ENCODE measurements at regions not wholly inside any gene's neighbourhood (a gene's known extent, or its start where the extent isn't known, plus 50 kb on each side); places are given as distances from the start of the nearest gene placed in this dataset.

DNA sequence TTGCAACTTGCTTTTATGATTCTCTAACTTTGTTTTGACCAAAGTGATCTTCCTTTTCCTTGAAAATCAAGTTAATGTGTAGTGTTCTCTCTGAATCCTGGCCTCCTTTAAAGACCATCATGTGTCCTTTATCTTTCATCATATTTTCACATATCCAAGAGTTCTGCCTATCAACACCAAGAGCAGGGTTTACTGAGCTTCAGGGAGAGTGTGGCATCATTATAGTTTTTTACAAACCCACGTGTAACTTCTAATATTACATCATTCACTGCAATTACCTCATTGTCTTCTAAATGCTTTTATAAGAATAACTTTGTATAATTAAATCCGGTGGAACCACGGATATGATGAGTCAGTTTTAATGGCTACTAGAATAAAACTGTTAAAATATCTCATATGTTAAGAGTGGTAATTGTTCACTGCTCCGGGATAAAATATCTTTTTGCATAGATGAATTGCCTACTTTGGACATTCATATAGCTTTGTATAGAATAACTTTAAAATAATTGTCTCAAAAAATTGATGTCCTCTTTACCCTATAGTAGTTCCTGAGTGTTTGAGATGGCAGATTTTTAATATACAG lies 248.8 kb upstream of the GRM7 start:
- TF ChIP-seq, protein P1, sequence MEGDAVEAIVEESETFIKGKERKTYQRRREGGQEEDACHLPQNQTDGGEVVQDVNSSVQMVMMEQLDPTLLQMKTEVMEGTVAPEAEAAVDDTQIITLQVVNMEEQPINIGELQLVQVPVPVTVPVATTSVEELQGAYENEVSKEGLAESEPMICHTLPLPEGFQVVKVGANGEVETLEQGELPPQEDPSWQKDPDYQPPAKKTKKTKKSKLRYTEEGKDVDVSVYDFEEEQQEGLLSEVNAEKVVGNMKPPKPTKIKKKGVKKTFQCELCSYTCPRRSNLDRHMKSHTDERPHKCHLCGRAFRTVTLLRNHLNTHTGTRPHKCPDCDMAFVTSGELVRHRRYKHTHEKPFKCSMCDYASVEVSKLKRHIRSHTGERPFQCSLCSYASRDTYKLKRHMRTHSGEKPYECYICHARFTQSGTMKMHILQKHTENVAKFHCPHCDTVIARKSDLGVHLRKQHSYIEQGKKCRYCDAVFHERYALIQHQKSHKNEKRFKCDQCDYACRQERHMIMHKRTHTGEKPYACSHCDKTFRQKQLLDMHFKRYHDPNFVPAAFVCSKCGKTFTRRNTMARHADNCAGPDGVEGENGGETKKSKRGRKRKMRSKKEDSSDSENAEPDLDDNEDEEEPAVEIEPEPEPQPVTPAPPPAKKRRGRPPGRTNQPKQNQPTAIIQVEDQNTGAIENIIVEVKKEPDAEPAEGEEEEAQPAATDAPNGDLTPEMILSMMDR (IDR thresholded peaks at IDR 0.05): no peak
- no peak for DNase-seq (ENCODE audit: extremely low spot score, unreplicated experiment)
- no peaks in the 10 kb centered on the region for H3K4me1 Mint-ChIP-seq (ENCODE audit: unreplicated experiment)

DNA sequence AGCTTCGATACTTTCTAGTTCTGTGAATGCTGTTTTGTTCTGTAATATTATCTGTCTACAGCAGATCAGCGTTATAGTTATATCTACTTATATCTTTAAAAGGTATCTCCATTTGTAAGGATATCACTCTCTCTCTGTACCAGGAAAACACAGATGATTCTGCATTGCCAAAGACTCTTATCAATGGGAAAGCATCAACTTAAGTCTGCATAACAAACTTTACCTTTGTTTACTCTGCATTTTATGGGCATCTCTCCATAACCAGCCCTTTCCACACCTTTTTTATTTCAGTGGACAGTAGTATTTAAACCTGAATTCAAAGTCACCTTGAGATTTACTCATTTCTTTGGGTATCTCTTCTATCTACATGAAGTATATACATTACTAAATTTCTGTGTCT lies 238.7 kb upstream of the GRM7 start:
- TF ChIP-seq, protein P1 (IDR thresholded peaks at IDR 0.05): no peak

More for the DNA sequence above, 248.8 kb upstream of the GRM7 start:
- no peak overlapping the region for H3K4me3 Mint-ChIP-seq (ENCODE audit: unreplicated experiment)
- H3K27ac Mint-ChIP-seq (ENCODE audit: unreplicated experiment): no peak overlapping the region
- H3K9me3 Mint-ChIP-seq (ENCODE audit: unreplicated experiment): peaks cover 43% of the 10 kb centered on the region
- H3K27me3 Mint-ChIP-seq (ENCODE audit: unreplicated experiment): no peaks in the 10 kb centered on the region
- H3K36me3 Mint-ChIP-seq (ENCODE audit: unreplicated experiment): no peaks in the 10 kb centered on the region

DNA sequence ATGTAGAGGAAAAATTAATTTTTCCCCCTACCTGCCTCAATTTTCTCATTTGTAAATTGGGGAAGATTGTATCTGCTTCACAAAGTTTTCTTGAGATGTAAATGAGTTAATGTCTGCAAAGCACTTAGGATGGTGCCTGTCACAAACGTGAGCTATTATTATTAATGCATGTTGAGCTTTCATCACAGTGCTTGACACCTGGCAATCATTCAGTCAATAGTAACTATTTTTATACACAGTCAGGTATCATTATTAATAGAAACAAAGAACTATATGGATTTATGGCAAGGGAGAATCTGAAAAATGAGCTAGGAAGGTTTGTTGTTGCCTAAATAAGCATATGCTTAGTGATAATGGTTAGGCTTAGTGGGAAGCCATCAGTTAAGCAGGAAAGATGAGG lies 238.2 kb upstream of the GRM7 start:
- Mint-ChIP-seq H3K9me3 (ENCODE audit: unreplicated experiment) (peaks cover 67% of the 10 kb centered on the region), H3K36me3 (ENCODE audit: unreplicated experiment) (no peaks in the 10 kb centered on the region), H3K27ac (ENCODE audit: unreplicated experiment) (no peak overlapping the region), H3K4me3 (ENCODE audit: unreplicated experiment) (no peak overlapping the region), H3K27me3 (ENCODE audit: unreplicated experiment) (no peaks in the 10 kb centered on the region), H3K4me1 (ENCODE audit: unreplicated experiment) (no peaks in the 10 kb centered on the region)
- DNase-seq (ENCODE audit: extremely low spot score, unreplicated experiment): no peak
- TF ChIP-seq, protein P1 (IDR thresholded peaks at IDR 0.05): no peak

More for the DNA sequence above, 238.7 kb upstream of the GRM7 start:
- Mint-ChIP-seq H3K36me3 (ENCODE audit: unreplicated experiment) (no peaks in the 10 kb centered on the region), H3K4me3 (ENCODE audit: unreplicated experiment) (no peak overlapping the region), H3K4me1 (ENCODE audit: unreplicated experiment) (no peaks in the 10 kb centered on the region), H3K27me3 (ENCODE audit: unreplicated experiment) (no peaks in the 10 kb centered on the region), H3K9me3 (ENCODE audit: unreplicated experiment) (peaks cover 70% of the 10 kb centered on the region), H3K27ac (ENCODE audit: unreplicated experiment) (no peak overlapping the region)
- no peak for DNase-seq (ENCODE audit: extremely low spot score, unreplicated experiment)

DNA sequence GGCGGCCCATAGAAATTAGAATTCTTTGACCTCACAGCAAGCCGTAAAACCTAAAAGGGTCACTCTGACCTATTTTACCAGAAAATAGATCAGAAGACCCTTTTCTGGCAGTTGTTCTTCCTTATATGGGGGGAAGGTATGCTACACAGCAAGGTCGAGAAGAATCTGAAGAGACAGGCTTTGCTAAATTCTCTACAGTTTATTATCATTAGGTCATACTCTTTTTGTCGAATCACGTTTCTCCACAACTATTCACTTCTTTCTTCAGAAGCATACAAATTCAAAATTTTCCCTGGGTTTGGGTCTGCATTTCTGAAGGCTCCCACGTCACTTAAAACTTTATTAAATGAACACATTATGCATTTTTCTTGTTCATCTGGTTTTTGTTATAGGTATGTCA lies 229.5 kb upstream of the GRM7 start:
- DNase-seq (ENCODE audit: extremely low spot score, unreplicated experiment): no peak

DNA sequence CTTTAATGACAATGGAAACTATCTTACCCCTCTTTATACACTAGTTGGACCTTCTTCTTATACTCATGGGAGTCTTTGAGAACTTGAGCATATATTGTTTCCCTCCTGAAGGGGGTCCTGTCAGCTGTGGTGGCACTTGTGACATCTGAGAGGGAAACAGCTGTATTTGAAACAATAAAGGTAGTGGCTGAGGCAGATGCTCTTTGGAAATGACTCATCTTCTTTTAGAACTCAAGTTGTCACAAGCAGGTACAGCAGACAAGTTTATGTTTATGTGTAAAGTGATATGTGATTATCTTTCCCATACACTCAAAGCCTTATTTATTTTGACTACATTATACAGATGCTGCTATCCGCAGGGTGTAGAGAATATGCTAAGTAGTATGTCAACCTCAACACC lies 220.0 kb upstream of the GRM7 start:
- TF ChIP-seq, protein P1 (IDR thresholded peaks at IDR 0.05): no peak
- H3K9me3 Mint-ChIP-seq (ENCODE audit: unreplicated experiment): peaks cover 39% of the 10 kb centered on the region

More for the DNA sequence above, 229.5 kb upstream of the GRM7 start:
- Mint-ChIP-seq H3K9me3 (ENCODE audit: unreplicated experiment) (peaks cover 24% of the 10 kb centered on the region), H3K27ac (ENCODE audit: unreplicated experiment) (no peak overlapping the region), H3K4me3 (ENCODE audit: unreplicated experiment) (no peak overlapping the region), H3K36me3 (ENCODE audit: unreplicated experiment) (no peaks in the 10 kb centered on the region), H3K4me1 (ENCODE audit: unreplicated experiment) (no peaks in the 10 kb centered on the region), H3K27me3 (ENCODE audit: unreplicated experiment) (no peaks in the 10 kb centered on the region)
- TF ChIP-seq, protein P1 (IDR thresholded peaks at IDR 0.05): no peak

More for the DNA sequence above, 220.0 kb upstream of the GRM7 start:
- H3K4me1 Mint-ChIP-seq (ENCODE audit: unreplicated experiment): no peaks in the 10 kb centered on the region
- H3K27me3 Mint-ChIP-seq (ENCODE audit: unreplicated experiment): no peaks in the 10 kb centered on the region
- no peaks in the 10 kb centered on the region for H3K36me3 Mint-ChIP-seq (ENCODE audit: unreplicated experiment)
- DNase-seq (ENCODE audit: extremely low spot score, unreplicated experiment): no peak
- H3K27ac Mint-ChIP-seq (ENCODE audit: unreplicated experiment): no peak overlapping the region
- no peak overlapping the region for H3K4me3 Mint-ChIP-seq (ENCODE audit: unreplicated experiment)

All from osteocyte (in vitro differentiated cells).